Body of pancreas (tissue), 4 donors: ENCODE measurements at regions not wholly inside any gene's neighbourhood (a gene's known extent, or its start where the extent isn't known, plus 50 kb on each side); places are given as distances from the start of the nearest gene placed in this dataset.

Experiments
- POLR2A ChIP-seq, 3 donors: fragments of 450-650 bp; IDR thresholded peaks; one replicate each; pipeline ENCODE4 v1.6.1; 2016; ENCODE audit warnings: antibody characterized with exemption in 3 of 3, mild to moderate bottlenecking in 2 of 3
- TF ChIP-seq, protein P1 (sequence below), 7 experiments: fragments of 450-650 bp in 4 of 7; fragments of 200-600 bp in 3 of 7; sonication (generic) in 3 of 7; IDR thresholded peaks; one replicate each; pipeline ENCODE4 v1.5.1; 2016 to 2019; ENCODE audit warnings: antibody characterized with exemption in 7 of 7

DNA sequence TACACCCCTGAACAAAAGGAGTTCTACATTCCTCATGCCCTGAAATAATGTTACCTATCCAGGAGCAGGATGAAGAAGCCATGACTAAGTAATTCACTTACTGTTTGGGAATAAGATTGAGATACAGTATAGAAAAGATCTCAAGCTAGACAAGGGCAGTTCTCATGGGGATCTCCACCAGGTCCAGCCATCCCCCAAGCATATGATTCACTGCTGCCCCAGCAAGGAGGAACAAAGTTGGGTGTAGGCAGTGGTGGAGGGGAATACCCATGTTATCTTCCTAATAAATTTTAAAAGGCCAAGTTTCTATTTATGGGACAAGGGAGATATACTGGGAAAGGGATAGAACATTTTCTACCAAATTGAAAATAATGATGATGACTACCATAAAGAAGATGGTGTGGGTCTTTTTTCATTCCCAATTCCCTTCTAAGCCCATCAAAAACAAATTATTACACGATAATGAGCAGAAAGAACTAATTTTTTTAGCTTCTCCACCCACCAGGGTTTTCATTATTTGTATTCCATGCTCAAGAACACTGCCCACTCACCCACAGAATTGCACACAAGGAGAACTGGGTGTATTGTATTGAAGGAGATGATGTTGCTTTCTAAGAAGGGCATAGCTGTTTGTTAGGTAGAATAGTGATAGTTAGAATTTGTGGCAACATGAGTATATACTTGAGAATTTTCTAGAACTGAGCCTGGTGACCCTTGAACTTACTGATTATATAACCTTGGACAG, 204.6 kb downstream of the BTG1 start:
- TF ChIP-seq, protein P1, sequence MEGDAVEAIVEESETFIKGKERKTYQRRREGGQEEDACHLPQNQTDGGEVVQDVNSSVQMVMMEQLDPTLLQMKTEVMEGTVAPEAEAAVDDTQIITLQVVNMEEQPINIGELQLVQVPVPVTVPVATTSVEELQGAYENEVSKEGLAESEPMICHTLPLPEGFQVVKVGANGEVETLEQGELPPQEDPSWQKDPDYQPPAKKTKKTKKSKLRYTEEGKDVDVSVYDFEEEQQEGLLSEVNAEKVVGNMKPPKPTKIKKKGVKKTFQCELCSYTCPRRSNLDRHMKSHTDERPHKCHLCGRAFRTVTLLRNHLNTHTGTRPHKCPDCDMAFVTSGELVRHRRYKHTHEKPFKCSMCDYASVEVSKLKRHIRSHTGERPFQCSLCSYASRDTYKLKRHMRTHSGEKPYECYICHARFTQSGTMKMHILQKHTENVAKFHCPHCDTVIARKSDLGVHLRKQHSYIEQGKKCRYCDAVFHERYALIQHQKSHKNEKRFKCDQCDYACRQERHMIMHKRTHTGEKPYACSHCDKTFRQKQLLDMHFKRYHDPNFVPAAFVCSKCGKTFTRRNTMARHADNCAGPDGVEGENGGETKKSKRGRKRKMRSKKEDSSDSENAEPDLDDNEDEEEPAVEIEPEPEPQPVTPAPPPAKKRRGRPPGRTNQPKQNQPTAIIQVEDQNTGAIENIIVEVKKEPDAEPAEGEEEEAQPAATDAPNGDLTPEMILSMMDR (IDR thresholded peaks at IDR 0.05) = no peak
- TF ChIP-seq POLR2A (IDR thresholded peaks at IDR 0.05) = no peak
